IMR-90 (cell line): ENCODE measurements at regions not wholly inside any gene's neighbourhood (a gene's known extent, or its start where the extent isn't known, plus 50 kb on each side); places are given as distances from the start of the nearest gene placed in this dataset.

Experiments
- POLR2A ChIP-seq: IDR thresholded peaks from 2 replicates; pipeline ENCODE4 v1.6.1; 2012; ENCODE audit warnings: mild to moderate bottlenecking, low read depth, low read length
- TF ChIP-seq, protein P1 (sequence below): conservative IDR thresholded peaks from 2 replicates; pipeline ENCODE4 v1.5.1; 2012; ENCODE audit warnings: mild to moderate bottlenecking, low read depth, low read length, improper control_type of control experiment

DNA sequence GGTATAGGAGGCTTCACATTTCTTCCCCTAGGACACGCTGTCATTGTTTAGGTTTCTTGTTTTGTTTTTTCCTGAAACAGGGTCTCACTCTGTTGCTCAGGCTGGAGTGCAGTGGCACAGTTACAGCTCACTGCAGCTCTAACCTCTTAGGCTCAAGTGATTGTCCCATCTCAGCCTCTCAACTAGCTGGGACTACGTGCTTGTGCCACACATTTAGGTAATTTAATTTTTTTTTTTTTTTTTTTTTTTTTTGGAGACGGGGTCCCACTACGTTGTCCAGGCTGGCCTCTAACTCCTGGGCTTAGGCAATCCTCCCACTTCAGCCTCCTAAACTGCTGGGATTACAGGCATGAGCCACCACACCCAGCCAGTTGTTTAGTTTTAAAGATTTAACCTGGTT lies 66.2 kb downstream of the EXOSC2 start:
- no peak for TF ChIP-seq POLR2A
- TF ChIP-seq, protein P1, sequence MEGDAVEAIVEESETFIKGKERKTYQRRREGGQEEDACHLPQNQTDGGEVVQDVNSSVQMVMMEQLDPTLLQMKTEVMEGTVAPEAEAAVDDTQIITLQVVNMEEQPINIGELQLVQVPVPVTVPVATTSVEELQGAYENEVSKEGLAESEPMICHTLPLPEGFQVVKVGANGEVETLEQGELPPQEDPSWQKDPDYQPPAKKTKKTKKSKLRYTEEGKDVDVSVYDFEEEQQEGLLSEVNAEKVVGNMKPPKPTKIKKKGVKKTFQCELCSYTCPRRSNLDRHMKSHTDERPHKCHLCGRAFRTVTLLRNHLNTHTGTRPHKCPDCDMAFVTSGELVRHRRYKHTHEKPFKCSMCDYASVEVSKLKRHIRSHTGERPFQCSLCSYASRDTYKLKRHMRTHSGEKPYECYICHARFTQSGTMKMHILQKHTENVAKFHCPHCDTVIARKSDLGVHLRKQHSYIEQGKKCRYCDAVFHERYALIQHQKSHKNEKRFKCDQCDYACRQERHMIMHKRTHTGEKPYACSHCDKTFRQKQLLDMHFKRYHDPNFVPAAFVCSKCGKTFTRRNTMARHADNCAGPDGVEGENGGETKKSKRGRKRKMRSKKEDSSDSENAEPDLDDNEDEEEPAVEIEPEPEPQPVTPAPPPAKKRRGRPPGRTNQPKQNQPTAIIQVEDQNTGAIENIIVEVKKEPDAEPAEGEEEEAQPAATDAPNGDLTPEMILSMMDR, result no peak
